Duodenal mucosa (tissue), 2 donors: ENCODE measurements at regions not wholly inside any gene's neighbourhood (a gene's known extent, or its start where the extent isn't known, plus 50 kb on each side); places are given as distances from the start of the nearest gene placed in this dataset.

ENCODE experiments used
- H3K27ac ChIP-seq: one replicate; pipeline ENCODE4 v1.7.0; 2013; ENCODE audit warnings: low read depth, low read length
- H3K27me3 ChIP-seq, 2 donors: one replicate each; pipeline ENCODE4 v1.7.0; 2013; ENCODE audit warnings: low read length in 2 of 2, control low read depth in 1 of 2; ENCODE audit not compliant: insufficient read depth in 2 of 2, control insufficient read depth in 1 of 2
- H3K36me3 ChIP-seq, 2 donors: one replicate each; pipeline ENCODE4 v1.7.0; 2013; ENCODE audit warnings: low read length in 2 of 2, control low read depth in 1 of 2; ENCODE audit not compliant: insufficient read depth in 2 of 2, control insufficient read depth in 1 of 2
- H3K4me1 ChIP-seq, 2 donors: one replicate each; pipeline ENCODE4 v1.7.0; 2013; ENCODE audit warnings: low read length in 2 of 2, control low read depth in 1 of 2; ENCODE audit not compliant: insufficient read depth in 2 of 2, control insufficient read depth in 1 of 2
- H3K4me3 ChIP-seq, 2 donors: one replicate each; pipeline ENCODE4 v1.7.0; 2013; ENCODE audit warnings: low read length in 2 of 2, low read depth in 1 of 2
- H3K9ac ChIP-seq, 2 donors: one replicate each; pipeline ENCODE4 v1.7.0; 2013; ENCODE audit warnings: low read length in 2 of 2, low read depth in 1 of 2
- H3K9me3 ChIP-seq, 2 donors: one replicate each; pipeline ENCODE4 v1.7.0; 2013; ENCODE audit warnings: low read length in 2 of 2, control low read depth in 1 of 2; ENCODE audit not compliant: control insufficient read depth in 1 of 2

DNA sequence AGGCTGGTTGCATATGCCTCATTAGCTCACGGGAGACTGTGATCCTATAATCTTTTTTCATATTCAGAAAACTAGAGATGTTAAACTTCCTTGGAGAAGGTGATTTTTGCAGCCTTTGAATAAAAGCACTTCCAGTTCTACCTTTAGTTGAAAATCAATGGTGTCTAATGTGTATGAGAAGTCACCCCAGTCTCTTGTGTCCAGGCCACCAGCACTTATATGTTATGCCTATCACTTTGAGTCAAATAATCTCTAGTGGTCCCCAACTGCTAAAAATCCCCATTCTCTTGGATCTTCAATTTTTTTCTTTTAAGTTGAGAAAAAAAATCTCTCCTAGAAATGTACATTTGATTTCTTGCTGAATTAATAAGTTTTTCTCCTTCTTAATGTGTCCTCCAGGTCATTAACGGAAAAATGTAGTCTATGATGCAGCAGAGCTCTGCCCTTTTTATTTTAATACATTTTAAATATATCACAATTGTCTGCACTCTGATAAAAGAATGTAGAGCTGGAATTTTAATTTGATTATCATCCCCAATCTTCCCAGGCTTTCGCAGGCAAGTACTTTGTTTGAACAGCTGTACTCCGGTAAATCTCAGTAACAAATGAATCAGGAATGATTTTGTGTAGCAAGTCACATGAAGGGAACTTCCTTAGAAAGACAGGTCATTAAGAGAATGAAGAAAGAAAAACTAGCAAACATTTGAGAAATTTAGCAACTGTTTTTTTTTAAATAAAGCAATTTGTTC, 147.0 kb downstream of the SOX4 start:
- Histone ChIP-seq H3K4me3 (no peak overlapping the region), H3K4me1 (no peaks in the 10 kb centered on the region), H3K9ac (no peak overlapping the region), H3K27ac (no peak overlapping the region), H3K36me3 (no peaks in the 10 kb centered on the region), H3K9me3 (no peaks in the 10 kb centered on the region), H3K27me3 (no peaks in the 10 kb centered on the region)

- H3K9ac ChIP-seq: no peak overlapping the region
- H3K4me1 ChIP-seq: no peaks in the 10 kb centered on the region
- no peaks in the 10 kb centered on the region for H3K9me3 ChIP-seq
- no peak overlapping the region for H3K27ac ChIP-seq
- no peaks in the 10 kb centered on the region for H3K36me3 ChIP-seq
- no peak overlapping the region for H3K4me3 ChIP-seq
- H3K27me3 ChIP-seq: no peaks in the 10 kb centered on the region
Measured at GRCh38 chr6:21741221-21742109, 147.9 kb downstream of the SOX4 start.

DNA sequence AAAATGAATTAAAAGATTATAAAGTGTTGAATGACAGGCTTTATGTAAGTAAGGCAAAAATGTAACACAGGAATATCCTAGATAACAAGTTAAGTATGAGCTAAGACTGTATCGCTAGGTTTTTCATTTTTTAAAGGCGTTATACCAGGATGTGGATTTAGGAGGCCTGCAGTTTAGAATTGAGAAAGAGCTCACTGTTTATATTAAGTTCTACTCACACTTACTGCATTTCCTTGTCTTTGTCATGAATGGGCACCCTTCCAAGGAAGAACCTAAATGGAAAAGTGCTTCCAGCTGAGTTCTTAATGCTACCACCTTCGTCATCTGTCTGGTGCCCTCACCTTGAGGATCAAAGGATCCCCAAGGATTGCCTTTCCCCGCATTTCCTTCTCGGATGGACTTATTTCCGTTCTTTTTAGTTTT, 148.7 kb downstream of the SOX4 start:
- Histone ChIP-seq H3K4me3 (no peak overlapping the region), H3K27ac (no peak overlapping the region), H3K36me3 (no peaks in the 10 kb centered on the region), H3K9me3 (no peaks in the 10 kb centered on the region), H3K27me3 (no peaks in the 10 kb centered on the region), H3K4me1 (no peaks in the 10 kb centered on the region), H3K9ac (no peak overlapping the region)

GRCh38 chr6:21744331-21744730, 150.8 kb downstream of the SOX4 start:
- H3K27me3 ChIP-seq: no peaks in the 10 kb centered on the region
- H3K9me3 ChIP-seq: no peaks in the 10 kb centered on the region
- H3K4me3 ChIP-seq: no peak overlapping the region
- no peak overlapping the region for H3K27ac ChIP-seq
- no peak overlapping the region for H3K9ac ChIP-seq
- H3K36me3 ChIP-seq: no peaks in the 10 kb centered on the region
- no peaks in the 10 kb centered on the region for H3K4me1 ChIP-seq

DNA sequence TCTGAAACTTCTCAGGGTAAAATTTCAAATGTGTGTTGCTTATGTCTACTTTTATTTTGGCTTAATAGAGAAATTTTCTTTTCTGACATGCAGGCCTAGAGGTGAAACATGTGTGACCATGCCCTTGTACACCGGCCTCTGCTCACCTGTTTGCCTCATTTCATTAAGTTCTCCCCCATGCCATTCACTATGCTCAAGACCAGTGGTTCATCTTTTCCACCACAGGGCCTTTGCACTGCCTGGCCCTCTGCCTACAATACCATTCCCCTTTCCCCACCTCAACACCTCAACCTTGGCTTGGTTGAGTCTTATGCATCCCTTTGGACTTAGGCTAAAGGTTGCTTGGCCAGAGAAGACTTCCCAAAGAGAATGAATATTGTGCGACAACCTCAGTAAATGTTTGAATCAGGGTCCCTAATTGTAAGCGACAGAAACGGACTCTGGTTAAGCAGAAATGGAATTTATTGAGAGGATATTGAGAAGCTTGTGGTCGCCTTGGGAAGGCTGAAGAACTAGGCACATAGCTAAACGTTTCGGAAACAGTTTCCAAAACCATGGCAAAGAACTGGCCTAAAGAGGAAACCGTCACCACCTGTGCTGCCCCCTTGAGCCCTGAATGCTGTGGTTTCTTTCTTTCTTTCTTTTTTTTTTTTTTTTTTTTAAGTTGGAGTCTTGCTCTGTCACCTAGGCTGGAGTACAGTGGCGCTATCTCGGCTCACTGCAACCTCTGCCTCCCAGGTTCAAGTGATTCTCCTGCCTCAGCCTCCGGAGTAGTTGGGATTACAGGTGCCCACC, 152.2 kb downstream of the SOX4 start:
- Histone ChIP-seq H3K4me3 (no peak overlapping the region), H3K9ac (no peak overlapping the region), H3K27me3 (no peaks in the 10 kb centered on the region), H3K36me3 (no peaks in the 10 kb centered on the region), H3K9me3 (no peaks in the 10 kb centered on the region), H3K27ac (no peak overlapping the region), H3K4me1 (no peaks in the 10 kb centered on the region)

DNA sequence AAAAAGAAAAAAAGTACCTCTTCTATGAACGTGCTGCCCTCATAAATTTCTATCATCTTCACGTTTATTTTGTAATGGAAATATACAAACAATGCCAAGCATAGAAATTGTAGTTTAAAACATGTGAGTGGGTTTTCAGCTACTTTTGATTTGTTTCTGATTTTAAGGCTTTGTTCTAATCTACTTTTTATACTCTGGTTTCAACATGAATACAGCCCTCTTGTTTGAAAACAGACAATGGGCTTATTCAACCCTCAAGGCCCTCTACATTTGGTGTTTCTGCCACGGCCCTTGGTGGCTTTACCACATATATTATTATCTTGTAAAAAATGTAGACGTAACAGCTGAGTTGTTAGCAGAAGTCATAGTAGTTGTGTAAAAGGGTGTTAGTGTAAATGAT, 153.9 kb downstream of the SOX4 start:
- H3K36me3 ChIP-seq: no peaks in the 10 kb centered on the region
- H3K27me3 ChIP-seq: no peaks in the 10 kb centered on the region
- no peak overlapping the region for H3K9ac ChIP-seq
- no peaks in the 10 kb centered on the region for H3K9me3 ChIP-seq
- no peak overlapping the region for H3K4me3 ChIP-seq
- H3K4me1 ChIP-seq: no peaks in the 10 kb centered on the region
- no peak overlapping the region for H3K27ac ChIP-seq

DNA sequence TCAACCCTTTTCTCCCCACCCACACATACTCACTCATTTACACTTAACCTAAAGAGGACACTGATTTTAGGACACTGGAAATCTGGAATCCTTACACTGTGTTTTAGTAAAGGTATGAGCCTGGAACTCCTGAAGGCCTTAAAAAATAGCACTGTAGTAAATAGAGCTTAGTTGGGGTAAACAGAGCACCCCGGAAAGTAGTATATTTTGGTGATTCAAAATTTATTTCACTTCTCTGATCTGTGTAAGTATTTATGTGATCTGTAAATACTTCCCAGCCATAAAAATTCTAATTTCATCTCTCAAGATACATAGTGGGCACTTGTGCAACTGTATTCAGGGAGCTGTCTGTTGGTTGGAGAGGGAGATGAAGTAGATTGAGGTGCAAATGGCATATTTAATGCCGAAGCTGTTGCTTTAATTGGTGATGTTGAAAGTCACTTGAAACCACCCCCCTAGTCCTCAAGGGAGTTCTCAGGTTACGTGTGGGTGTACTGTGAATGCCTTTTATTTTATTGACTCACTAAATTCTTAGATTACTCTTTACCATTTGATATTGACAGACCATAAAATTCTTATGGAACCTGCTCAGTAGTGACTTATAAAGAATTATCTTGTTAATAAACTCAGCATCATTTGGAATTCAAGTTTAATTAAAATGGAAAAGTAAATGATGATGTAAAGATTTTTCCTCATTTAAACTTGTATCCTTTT, 154.9 kb downstream of the SOX4 start:
- H3K36me3 ChIP-seq: no peaks in the 10 kb centered on the region
- no peaks in the 10 kb centered on the region for H3K4me1 ChIP-seq
- H3K27ac ChIP-seq: no peak overlapping the region
- no peaks in the 10 kb centered on the region for H3K27me3 ChIP-seq
- H3K4me3 ChIP-seq: no peak overlapping the region
- H3K9ac ChIP-seq: no peak overlapping the region
- H3K9me3 ChIP-seq: no peaks in the 10 kb centered on the region

GRCh38 chr6:21749754-21750153, 156.2 kb downstream of the SOX4 start:
- H3K36me3 ChIP-seq: no peaks in the 10 kb centered on the region
- H3K9ac ChIP-seq: no peak overlapping the region
- no peak overlapping the region for H3K4me3 ChIP-seq
- H3K27me3 ChIP-seq: no peaks in the 10 kb centered on the region
- H3K4me1 ChIP-seq: no peaks in the 10 kb centered on the region
- H3K9me3 ChIP-seq: no peaks in the 10 kb centered on the region
- H3K27ac ChIP-seq: no peak overlapping the region

DNA sequence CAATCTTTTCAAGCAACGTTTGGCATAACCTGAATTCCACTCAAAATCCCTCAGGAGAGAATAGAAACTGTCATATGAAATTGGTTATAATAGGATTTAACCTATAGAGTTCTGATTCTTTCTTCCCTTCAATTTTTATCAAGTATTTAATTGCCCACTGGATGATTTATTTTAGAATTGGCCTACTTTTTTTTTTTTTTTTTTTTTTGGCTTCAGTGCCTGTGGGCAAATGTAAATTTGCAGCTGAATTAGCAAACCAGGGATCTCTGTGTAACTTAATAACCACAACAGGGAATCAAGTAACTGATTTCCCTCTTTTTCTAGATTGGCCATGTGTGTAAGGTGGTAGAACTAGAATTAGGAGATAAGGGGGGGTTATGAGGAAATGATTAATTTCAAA, 157.0 kb downstream of the SOX4 start:
- H3K4me3 ChIP-seq: no peak overlapping the region
- H3K9me3 ChIP-seq: no peaks in the 10 kb centered on the region
- H3K36me3 ChIP-seq: no peaks in the 10 kb centered on the region
- no peak overlapping the region for H3K27ac ChIP-seq
- H3K27me3 ChIP-seq: no peaks in the 10 kb centered on the region
- no peak overlapping the region for H3K9ac ChIP-seq
- H3K4me1 ChIP-seq: no peaks in the 10 kb centered on the region
